ENCODE measurements at regions not wholly inside any gene's neighbourhood (a gene's known extent, or its start where the extent isn't known, plus 50 kb on each side); places are given as distances from the start of the nearest gene placed in this dataset.

GRCh38 chr17:21817791-21818364, 125.6 kb downstream of the KCNJ18 start:
- H3K23ac ChIP-seq (ENCODE audit: insufficient read length, low read depth, low read length) = no peak overlapping the region
- no peaks in the 10 kb centered on the region for H4K20me1 ChIP-seq (ENCODE audit: control insufficient read depth, insufficient read depth, insufficient read length)
- peaks cover 4% of the 10 kb centered on the region for H3K27me3 Mint-ChIP-seq (ENCODE audit: low read depth)
- H3K4me3 Mint-ChIP-seq = no peak overlapping the region
- peaks cover 19 to 25% (median 21%) of the 10 kb centered on the region in 3 experiments for H3K36me3 Mint-ChIP-seq (ENCODE audit: insufficient read depth in 1 of 3, low read depth in 3 of 3)
- no peak overlapping the region for H3K4me2 ChIP-seq (ENCODE audit: insufficient read depth, insufficient read length, low read length)
- H3T11ph ChIP-seq (ENCODE audit: low read length) = no peak overlapping the region
- no peak overlapping the region for H4K5ac ChIP-seq (ENCODE audit: insufficient read length, low read depth, low read length)
- peaks cover 86% of the 10 kb centered on the region for H3K9me3 ChIP-seq (ENCODE audit: control insufficient read depth, low read depth, low read length)
- no peaks in the 10 kb centered on the region for H3K79me2 ChIP-seq (ENCODE audit: insufficient read depth, low read length)
- H3K14ac ChIP-seq (ENCODE audit: insufficient read depth, low read length) = no peak overlapping the region
- H3K18ac ChIP-seq (ENCODE audit: insufficient read length, low read depth, low read length) = no peak overlapping the region
- no peak for DNase-seq
- no peaks in the 10 kb centered on the region for H3K23me2 ChIP-seq (ENCODE audit: insufficient read length, low read depth, low read length, poor library complexity, severe bottlenecking)
- TF ChIP-seq CTCF (conservative IDR thresholded peaks at IDR 0.05) = no peak
- H4K91ac ChIP-seq (ENCODE audit: insufficient read length, low read depth, low read length) = no peak overlapping the region
- H3K9me3 Mint-ChIP-seq = peaks cover 47 to 48% of the 10 kb centered on the region in 2 experiments
- H2BK12ac ChIP-seq (ENCODE audit: insufficient read length, low read depth, low read length) = no peak overlapping the region
- H3K4ac ChIP-seq (ENCODE audit: low read depth, low read length) = no peak overlapping the region
- no peak overlapping the region for H2BK15ac ChIP-seq (ENCODE audit: low read depth, low read length)
- no peak overlapping the region for H3K56ac ChIP-seq (ENCODE audit: insufficient read length, low read depth, low read length)
- H3K4me1 Mint-ChIP-seq = no peaks in the 10 kb centered on the region
- no peak overlapping the region for H2AFZ ChIP-seq (ENCODE audit: low read length)
- H3K27ac Mint-ChIP-seq = no peak overlapping the region
- no peak overlapping the region for H2BK5ac ChIP-seq (ENCODE audit: insufficient read length, low read length)
- H3K79me1 ChIP-seq (ENCODE audit: insufficient read depth, low read depth, low read length, poor library complexity, severe bottlenecking) = no peaks in the 10 kb centered on the region
- no peak overlapping the region for H3K9ac ChIP-seq (ENCODE audit: extremely low read depth, insufficient read length, low read length)
- WGBS (ENCODE audit: extremely low coverage, insufficient read length, low lambda C conversion rate) = no CpG with 5 or more reads among the region's 7 CpGs
- no peak overlapping the region for H4K8ac ChIP-seq (replicated peaks; ENCODE audit: insufficient read length, low read depth, low read length)
- H3K27ac ChIP-seq (ENCODE audit: insufficient read length, low read depth, low read length) = no peak overlapping the region
- no peak overlapping the region for H2AK5ac ChIP-seq (ENCODE audit: insufficient read length, low read length)
- H2BK20ac ChIP-seq (ENCODE audit: low read depth, low read length, poor library complexity, severe bottlenecking) = no peak overlapping the region
- no peaks in the 10 kb centered on the region for H3K4me1 ChIP-seq (ENCODE audit: insufficient read depth, low read length)
- H3K27me3 ChIP-seq (ENCODE audit: insufficient read depth, low read length) = no peaks in the 10 kb centered on the region
- H2BK120ac ChIP-seq (ENCODE audit: low read depth, low read length, poor library complexity, severe bottlenecking) = no peak overlapping the region
